PC-3 (cell line): ENCODE measurements at regions not wholly inside any gene's neighbourhood (a gene's known extent, or its start where the extent isn't known, plus 50 kb on each side); places are given as distances from the start of the nearest gene placed in this dataset.

Experiments
- ATAC-seq: fragments of 200-7000 bp; cut with Tn5 transposase; 2 replicates; pipeline ENCODE4 v1.9.1; 2020; ENCODE audit warnings: mild to moderate bottlenecking, moderate library complexity
- BruUV-seq: library from RNA; stranded (reverse); fragments of 400-500 nt; replicated peaks from 2 replicates; lab custom pipeline; 2021; lab: Mats Ljungman, UMichigan
- CTCF ChIA-PET: fragments of 300-600 bp; sonication (Branson Sonifier 250); formaldehyde crosslinking; loops from one replicate; lab custom pipeline; 2022; ENCODE audit warnings: antibody characterized with exemption; lab: Charles Lee
- POLR2A ChIA-PET: fragments of 300-600 bp; sonication (Branson Sonifier 250); formaldehyde crosslinking; loops from one replicate; lab custom pipeline; 2022; ENCODE audit warnings: antibody characterized with exemption; ENCODE audit not compliant: unreplicated experiment; lab: Charles Lee
- DNase-seq: peaks from one replicate; pipeline ENCODE4 v3.0.0-alpha.2; 2015
- H2AFZ ChIP-seq: fragments of 300-600 bp; sonication (generic); 2 replicates; pipeline ENCODE4 v1.6.0; 2016; ENCODE audit warnings: antibody characterized with exemption, low read length
- H3F3A ChIP-seq: fragments of 300-600 bp; sonication (generic); one replicate; pipeline ENCODE4 v1.6.0; 2017; ENCODE audit warnings: antibody characterized with exemption, low read length, control low read depth, mild to moderate bottlenecking; ENCODE audit not compliant: unreplicated experiment
- H3K27ac ChIP-seq: fragments of 300-600 bp; sonication (generic); 2 replicates; pipeline ENCODE4 v1.5.1; 2016; ENCODE audit warnings: mild to moderate bottlenecking, low read length
- H3K27me3 ChIP-seq: fragments of 300-600 bp; sonication (generic); 2 replicates; pipeline ENCODE4 v1.6.1; 2016; ENCODE audit warnings: low read length, mixed read lengths
- H3K36me3 ChIP-seq: fragments of 300-600 bp; sonication (generic); 2 replicates; pipeline ENCODE4 v1.6.1; 2016; ENCODE audit warnings: low read depth, mixed run types, low read length, mixed read lengths
- H3K4me1 ChIP-seq: fragments of 300-600 bp; sonication (generic); 2 replicates; pipeline ENCODE4 v1.5.1; 2016; ENCODE audit warnings: low read length; ENCODE audit not compliant: insufficient read depth
- H3K4me2 ChIP-seq: fragments of 300-600 bp; sonication (generic); 2 replicates; pipeline ENCODE4 v1.6.0; 2016; ENCODE audit warnings: low read length
- H3K4me3 ChIP-seq: fragments of 300-600 bp; sonication (generic); 2 replicates; pipeline ENCODE4 v1.5.1; 2016; ENCODE audit warnings: mild to moderate bottlenecking, low read length, mixed read lengths
- H3K79me2 ChIP-seq: fragments of 300-600 bp; sonication (generic); 2 replicates; pipeline ENCODE4 v1.6.1; 2017; ENCODE audit warnings: low read length, mixed read lengths
- H3K9ac ChIP-seq: fragments of 300-600 bp; sonication (generic); 2 replicates; pipeline ENCODE4 v1.6.0; 2016; ENCODE audit warnings: mild to moderate bottlenecking, low read length
- H3K9me2 ChIP-seq: fragments of 300-600 bp; sonication (generic); replicated peaks from 2 replicates; pipeline ENCODE4 v1.6.1; 2016; ENCODE audit warnings: mixed run types, low read length, mixed read lengths
- H3K9me3 ChIP-seq: fragments of 300-600 bp; sonication (generic); 2 replicates; pipeline ENCODE4 v1.6.1; 2016; ENCODE audit warnings: low read length, mixed read lengths
- H4K20me1 ChIP-seq: fragments of 300-600 bp; sonication (generic); 2 replicates; pipeline ENCODE4 v1.6.1; 2016; ENCODE audit warnings: low read length, mixed read lengths
- EZH2 ChIP-seq: fragments of 300-600 bp; sonication (generic); IDR thresholded peaks from one replicate; pipeline ENCODE4 v1.6.1; 2017; ENCODE audit warnings: antibody characterized with exemption, mild to moderate bottlenecking, low read length; ENCODE audit not compliant: unreplicated experiment
- EZH2phosphoT487 ChIP-seq: fragments of 300-600 bp; sonication (generic); IDR thresholded peaks from 2 replicates; pipeline ENCODE4 v1.6.1; 2018; ENCODE audit warnings: mild to moderate bottlenecking, antibody characterized with exemption, low read length, borderline replicate concordance
- intact Hi-C: fragments of 100-400 bp; cut with micrococcal nuclease; formaldehyde crosslinking; loops from 2 replicates; pipeline ENCODE4 v1.9.0; 2023
- TF ChIP-seq, protein P1 (sequence below): fragments of 300-600 bp; sonication (generic); conservative IDR thresholded peaks from 2 replicates; pipeline ENCODE4 v1.5.1; 2017; ENCODE audit warnings: antibody characterized with exemption, low read depth, mild to moderate bottlenecking, low read length

DNA sequence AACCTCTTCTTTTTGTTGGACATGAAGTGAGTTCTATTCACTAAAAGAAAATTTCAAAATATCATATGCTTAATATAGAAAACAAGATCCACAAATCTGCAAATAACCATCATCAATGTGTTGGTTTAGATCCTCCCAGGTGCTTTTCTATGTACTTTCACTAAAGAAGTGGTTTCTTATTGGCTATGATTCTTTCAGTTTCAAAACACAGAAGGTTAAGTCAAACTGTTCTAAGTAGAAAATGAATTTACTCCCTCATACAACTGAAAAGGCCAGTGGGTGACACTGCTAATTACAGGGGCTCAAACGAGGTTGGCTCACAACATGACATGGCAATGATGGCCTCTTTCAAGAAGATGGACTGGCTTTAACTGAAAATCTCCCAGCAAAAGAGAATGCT is 111.7 kb downstream of the GALR1 start:
- Histone ChIP-seq H3K79me2 (no peaks in the 10 kb centered on the region), H3K27me3 (peaks cover 3% of the 10 kb centered on the region; the same call in 1 of the 2 replicates), H3F3A (no peaks in the 10 kb centered on the region), H3K9me3 (0 out of 2 replicates have a peak, but pooled peaks cover 3% of the 10 kb centered on the region), H3K4me2 (no peak overlapping the region), H3K4me3 (no peak overlapping the region), H3K4me1 (no peaks in the 10 kb centered on the region), H3K9ac (no peak overlapping the region), H3K36me3 (no peaks in the 10 kb centered on the region), H4K20me1 (no peaks in the 10 kb centered on the region), H3K27ac (no peak overlapping the region), H2AFZ (no peak overlapping the region), H3K9me2 (no peaks in the 10 kb centered on the region)
- BruUV-seq, result no TSS peak
- TF ChIP-seq EZH2 (no peak), EZH2phosphoT487 (no peak)
- TF ChIP-seq, protein P1, sequence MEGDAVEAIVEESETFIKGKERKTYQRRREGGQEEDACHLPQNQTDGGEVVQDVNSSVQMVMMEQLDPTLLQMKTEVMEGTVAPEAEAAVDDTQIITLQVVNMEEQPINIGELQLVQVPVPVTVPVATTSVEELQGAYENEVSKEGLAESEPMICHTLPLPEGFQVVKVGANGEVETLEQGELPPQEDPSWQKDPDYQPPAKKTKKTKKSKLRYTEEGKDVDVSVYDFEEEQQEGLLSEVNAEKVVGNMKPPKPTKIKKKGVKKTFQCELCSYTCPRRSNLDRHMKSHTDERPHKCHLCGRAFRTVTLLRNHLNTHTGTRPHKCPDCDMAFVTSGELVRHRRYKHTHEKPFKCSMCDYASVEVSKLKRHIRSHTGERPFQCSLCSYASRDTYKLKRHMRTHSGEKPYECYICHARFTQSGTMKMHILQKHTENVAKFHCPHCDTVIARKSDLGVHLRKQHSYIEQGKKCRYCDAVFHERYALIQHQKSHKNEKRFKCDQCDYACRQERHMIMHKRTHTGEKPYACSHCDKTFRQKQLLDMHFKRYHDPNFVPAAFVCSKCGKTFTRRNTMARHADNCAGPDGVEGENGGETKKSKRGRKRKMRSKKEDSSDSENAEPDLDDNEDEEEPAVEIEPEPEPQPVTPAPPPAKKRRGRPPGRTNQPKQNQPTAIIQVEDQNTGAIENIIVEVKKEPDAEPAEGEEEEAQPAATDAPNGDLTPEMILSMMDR, result no peak
- DNase-seq (no peak), ATAC-seq (no peak)
- POLR2A ChIA-PET, result no interaction called here
- intact Hi-C loops, result no loop called here
- CTCF ChIA-PET, result no interaction called here

GRCh38 chr18:77365667-77366066 is 116.0 kb downstream of the GALR1 start:
- no TSS peak for BruUV-seq
- no peaks in the 10 kb centered on the region for H3F3A ChIP-seq
- H3K36me3 ChIP-seq, result no peaks in the 10 kb centered on the region
- H3K9me2 ChIP-seq, result no peaks in the 10 kb centered on the region
- CTCF ChIA-PET, result no interaction called here
- no peak overlapping the region for H2AFZ ChIP-seq
- DNase-seq (no peak), ATAC-seq (no peak)
- H3K9ac ChIP-seq, result no peak overlapping the region
- no peak overlapping the region for H3K27ac ChIP-seq
- H3K9me3 ChIP-seq, result peaks cover 3% of the 10 kb centered on the region; the same call in 1 of the 2 replicates
- POLR2A ChIA-PET, result no interaction called here
- no peak overlapping the region for H3K4me2 ChIP-seq
- no peak overlapping the region for H3K4me3 ChIP-seq
- peaks cover 3% of the 10 kb centered on the region; the same call in 1 of the 2 replicates for H3K27me3 ChIP-seq
- H4K20me1 ChIP-seq, result no peaks in the 10 kb centered on the region
- no peaks in the 10 kb centered on the region for H3K79me2 ChIP-seq
- 0 out of 2 replicates have a peak, but pooled peaks cover 5% of the 10 kb centered on the region for H3K4me1 ChIP-seq
- TF ChIP-seq, protein P1, result no peak
- no peak for TF ChIP-seq EZH2
- no peak for TF ChIP-seq EZH2phosphoT487
- intact Hi-C loops, result no loop called here

GRCh38 chr18:77366067-77366719 is 116.5 kb downstream of the GALR1 start:
- H3K4me1 ChIP-seq, result 0 out of 2 replicates have a peak, but pooled peaks cover 5% of the 10 kb centered on the region
- no peaks in the 10 kb centered on the region for H4K20me1 ChIP-seq
- ChIA-PET CTCF (no interaction called here), POLR2A (no interaction called here)
- BruUV-seq, result no TSS peak
- ATAC-seq, result no peak
- intact Hi-C loops, result no loop called here
- no peaks in the 10 kb centered on the region for H3K9me2 ChIP-seq
- H3K4me2 ChIP-seq, result peak overlapping the region; percentile 79
- TF ChIP-seq EZH2 (no peak), EZH2phosphoT487 (no peak)
- TF ChIP-seq, protein P1, result no peak
- no peaks in the 10 kb centered on the region for H3K36me3 ChIP-seq
- DNase-seq, result no peak
- peaks cover 3% of the 10 kb centered on the region; the same call in 1 of the 2 replicates for H3K27me3 ChIP-seq
- no peaks in the 10 kb centered on the region for H3K79me2 ChIP-seq
- H3K4me3 ChIP-seq, result no peak overlapping the region
- no peak overlapping the region for H3K27ac ChIP-seq
- H3K9me3 ChIP-seq, result peaks cover 3% of the 10 kb centered on the region; the same call in 1 of the 2 replicates
- H2AFZ ChIP-seq, result peak overlapping the region; percentile 79; the same call in 1 of the 2 replicates
- H3K9ac ChIP-seq, result no peak overlapping the region
- H3F3A ChIP-seq, result no peaks in the 10 kb centered on the region
